GM12873 (cell line): ENCODE measurements at regions not wholly inside any gene's neighbourhood (a gene's known extent, or its start where the extent isn't known, plus 50 kb on each side); places are given as distances from the start of the nearest gene placed in this dataset.

ENCODE experiments used
- CTCF ChIP-seq: IDR thresholded peaks from 2 replicates; pipeline ENCODE4 v1.5.1; 2012; ENCODE audit warnings: low read depth, mild to moderate bottlenecking, moderate library complexity, low read length, control low read depth; ENCODE audit not compliant: insufficient read depth; ENCODE audit errors: missing control alignments

GRCh38 chr15:45804028-45804427 is 169.2 kb downstream of the SQOR start:
- no peak for TF ChIP-seq CTCF

DNA sequence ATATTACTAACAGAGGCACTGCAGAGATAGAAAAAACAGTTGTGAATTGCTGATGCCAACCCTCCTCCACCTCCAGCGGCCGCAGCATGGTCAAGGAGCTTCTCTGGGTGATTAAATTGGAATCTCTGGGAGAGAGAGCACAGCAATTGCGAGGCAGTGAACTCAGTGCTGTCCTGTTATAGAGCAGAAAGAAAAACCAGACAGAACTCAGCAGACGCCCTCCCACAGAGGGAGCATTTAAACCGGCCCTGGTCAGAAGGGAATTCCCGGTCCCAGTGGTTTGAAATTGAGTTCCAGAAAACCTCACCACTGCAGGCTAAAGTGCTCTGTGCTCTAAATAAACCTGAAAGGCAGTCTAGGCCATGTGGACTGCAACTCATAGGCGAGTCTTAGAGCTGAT is 175.4 kb downstream of the SQOR start:
- no peak for TF ChIP-seq CTCF

- no peak for TF ChIP-seq CTCF
Observed at GRCh38 chr15:45812200-45812599, 177.4 kb downstream of the SQOR start.

DNA sequence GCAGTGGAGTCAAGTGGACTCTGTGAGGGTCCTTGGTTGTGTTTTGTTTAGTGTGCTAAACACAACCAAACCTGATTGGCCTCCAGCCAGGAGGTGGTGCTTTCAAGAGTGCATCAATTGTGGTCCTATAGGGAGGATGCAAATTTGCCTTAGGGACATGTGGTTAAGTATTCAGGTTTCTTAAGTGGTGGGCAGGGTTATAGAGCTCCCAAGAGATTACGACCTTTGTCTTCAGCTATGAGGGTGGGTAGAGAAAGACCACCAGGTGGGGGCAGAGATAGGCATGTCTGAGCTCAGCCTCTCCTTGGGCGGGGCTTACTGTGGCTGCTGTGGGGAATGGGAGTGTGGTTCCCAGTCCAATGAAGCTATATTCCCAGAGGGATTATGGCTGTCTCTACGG is 186.6 kb downstream of the SQOR start:
- no peak for TF ChIP-seq CTCF

GRCh38 chr15:45827275-45827674 is 192.4 kb downstream of the SQOR start:
- TF ChIP-seq CTCF: no peak

- no peak for TF ChIP-seq CTCF
Observed at GRCh38 chr15:45827766-45828165, 192.9 kb downstream of the SQOR start.

GRCh38 chr15:45829336-45830153 is 194.7 kb downstream of the SQOR start:
- no peak for TF ChIP-seq CTCF
